NCI-H82 treated with DMSO at 0.1 percent for 48 hours (cell line): ENCODE measurements at regions not wholly inside any gene's neighbourhood (a gene's known extent, or its start where the extent isn't known, plus 50 kb on each side); places are given as distances from the start of the nearest gene placed in this dataset.

Experiments
- DNase-seq: peaks from one replicate; lab custom pipeline; 2025; ENCODE audit not compliant: unreplicated experiment; lab: John Stamatoyannopoulos, UW

DNA sequence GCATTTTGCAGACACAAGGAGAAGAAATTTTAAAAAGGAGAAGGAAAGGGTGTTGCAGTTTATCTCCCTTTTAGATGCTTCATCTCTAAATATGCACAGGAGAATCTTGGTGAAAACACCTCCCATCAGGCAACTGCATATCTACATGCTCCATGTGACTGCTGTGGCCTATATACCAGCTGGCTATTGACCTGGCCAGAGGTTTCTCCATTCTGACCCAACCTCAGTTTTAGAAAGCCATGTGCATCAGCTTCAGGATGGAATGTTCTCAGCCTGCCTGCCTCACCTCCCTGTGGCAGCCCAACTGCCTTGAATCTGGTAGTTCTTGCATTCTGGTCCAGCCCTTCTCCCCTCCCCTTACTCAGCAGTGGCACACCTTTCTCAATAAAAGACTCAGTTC is 1958.8 kb upstream of the CELF4 start:
- no peak for DNase-seq

DNA sequence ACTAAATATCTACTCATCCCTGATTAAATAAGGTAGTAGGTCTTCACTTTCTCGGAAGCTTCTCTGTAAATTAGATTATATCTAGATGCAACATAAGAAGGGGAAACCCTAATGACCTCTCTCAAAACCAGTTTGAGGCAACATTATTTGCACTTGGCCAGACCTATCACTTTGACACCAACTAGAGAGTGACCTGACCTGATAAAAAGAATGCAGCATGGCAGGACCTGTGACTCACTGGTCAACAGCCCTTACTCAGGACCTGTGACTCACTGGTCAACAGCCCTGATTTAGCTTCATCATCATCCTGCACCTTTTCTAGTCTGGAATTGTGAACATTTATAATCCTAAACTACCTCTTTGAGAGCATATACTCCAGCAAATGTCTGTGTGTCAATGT is 1957.7 kb upstream of the CELF4 start:
- no peak for DNase-seq

DNA sequence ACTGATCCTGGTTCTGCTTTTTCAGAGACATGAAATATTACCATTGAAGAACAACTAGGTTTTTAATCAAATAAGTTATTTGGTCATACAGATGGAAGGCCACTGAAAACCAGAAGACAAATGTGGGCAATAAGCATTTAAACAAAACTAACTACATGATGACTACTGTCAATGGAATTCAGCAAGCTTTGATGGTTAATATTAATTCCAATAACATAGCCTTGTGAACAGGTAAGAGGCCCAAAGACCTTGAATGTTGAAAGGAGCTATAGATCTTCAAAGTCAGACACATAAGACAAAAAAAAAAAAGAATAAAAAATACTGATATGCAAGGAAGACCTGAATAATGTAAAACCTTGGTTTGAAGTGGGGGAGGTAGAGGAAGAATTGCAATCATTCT is 1955.6 kb upstream of the CELF4 start:
- DNase-seq: no peak

DNA sequence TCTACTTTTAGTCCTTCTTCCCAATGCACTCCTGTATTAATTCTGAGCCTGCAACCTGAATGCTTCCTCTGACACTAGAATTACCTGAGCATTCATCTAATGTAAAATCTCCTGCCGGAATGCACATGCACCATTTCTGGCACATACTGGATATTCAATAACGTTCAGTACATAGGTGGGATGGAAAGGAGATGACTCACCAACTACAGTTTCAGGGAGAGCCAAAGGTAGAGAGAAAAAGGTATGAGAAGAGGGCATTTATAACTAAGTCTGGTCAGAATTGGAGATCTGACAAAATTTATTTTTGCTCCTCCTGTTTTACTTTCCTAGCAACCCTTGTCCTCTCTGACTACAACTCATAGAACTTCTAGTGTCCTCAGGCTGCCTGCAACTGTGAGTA is 1954.1 kb upstream of the CELF4 start:
- DNase-seq: no peak

DNA sequence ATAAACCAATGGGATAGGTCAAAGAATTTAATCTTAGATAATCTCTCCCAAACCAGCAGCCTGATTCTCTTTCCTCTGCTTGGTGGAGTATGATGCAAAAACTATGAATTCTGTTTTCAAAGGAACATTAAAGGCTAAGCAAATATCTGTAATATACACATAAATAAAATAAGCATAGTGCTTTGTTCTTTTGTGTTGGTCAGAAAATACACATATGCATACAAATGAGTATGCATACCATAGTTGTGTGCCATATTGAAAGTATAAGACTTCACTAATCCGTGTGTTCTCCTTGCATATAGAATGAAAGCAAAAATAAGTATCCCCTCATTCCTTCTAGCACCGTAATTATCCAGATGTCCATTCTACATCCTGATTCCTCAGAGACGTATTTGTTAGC is 1949.7 kb upstream of the CELF4 start:
- no peak for DNase-seq

DNA sequence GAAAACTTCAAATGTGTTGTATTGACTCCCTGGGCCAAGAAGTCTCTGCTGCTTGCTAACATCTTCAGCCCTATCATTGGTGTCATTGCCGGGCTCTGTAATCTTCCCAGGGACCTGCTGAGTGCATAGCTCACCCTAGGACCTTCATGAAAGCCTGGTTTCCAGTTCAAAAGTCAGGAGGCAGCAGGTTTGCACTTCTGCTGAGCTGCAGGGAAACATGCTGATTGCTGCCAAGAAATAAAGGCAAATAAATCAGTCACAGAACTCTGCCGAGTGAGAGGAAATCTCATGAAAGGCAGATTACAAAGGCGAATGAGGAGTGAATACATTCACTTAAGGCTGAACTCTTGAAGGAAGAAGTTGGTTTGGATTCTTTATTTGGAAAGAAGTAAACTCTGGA is 1947.6 kb upstream of the CELF4 start:
- DNase-seq: no peak

DNA sequence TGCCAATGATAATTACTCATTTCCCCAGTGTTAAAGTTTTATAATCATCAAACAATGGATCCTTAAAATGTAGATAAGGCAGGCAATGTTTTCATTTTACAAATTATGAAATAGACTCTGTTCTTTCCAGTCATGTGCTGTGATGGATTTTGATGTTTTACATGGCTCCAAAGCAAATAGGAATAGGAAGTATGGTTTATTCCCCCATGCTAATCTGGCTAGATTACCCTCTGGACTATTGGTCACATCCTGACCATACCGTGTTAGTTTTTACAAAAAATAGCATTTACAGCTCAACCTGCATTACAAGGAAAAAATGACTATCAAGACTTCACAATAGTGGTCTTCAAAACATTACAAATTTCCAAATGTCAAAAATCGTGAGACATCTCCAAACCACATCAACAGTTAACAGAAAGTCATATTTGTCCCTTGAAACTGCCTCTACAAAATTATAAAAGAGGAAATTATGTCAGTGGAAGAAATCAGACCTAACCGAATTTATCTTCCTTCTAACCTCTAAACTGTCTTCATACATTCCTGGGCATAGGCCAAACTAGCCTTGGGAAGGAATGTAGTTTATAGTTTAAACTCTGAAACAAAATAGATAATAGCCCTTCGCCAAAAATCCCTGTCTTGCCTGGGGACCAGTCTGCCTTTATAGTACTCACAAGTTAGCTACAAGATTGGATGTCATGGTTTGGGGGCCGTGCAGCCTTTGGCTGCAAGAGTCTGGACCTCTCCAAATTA is 1941.2 kb upstream of the CELF4 start:
- no peak for DNase-seq

DNA sequence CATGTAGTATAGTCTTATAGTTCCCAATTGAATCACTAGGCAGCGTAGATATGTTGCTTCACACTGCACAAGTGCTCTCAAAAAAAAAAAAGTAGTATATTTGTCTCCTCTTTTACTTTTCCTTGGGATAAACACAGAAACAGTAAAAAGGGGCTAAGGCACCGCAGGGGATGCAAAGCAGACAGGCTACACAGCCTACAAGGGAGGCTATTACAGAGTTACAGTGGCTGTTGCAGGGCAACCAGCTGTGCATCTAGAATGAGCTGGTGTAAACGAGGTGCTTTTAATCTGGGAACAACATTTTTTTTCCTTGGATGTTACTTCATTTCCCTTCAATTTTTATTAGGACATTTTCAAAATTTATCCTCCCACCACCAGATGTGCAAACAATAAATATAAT is 1934.7 kb upstream of the CELF4 start:
- DNase-seq: no peak

DNA sequence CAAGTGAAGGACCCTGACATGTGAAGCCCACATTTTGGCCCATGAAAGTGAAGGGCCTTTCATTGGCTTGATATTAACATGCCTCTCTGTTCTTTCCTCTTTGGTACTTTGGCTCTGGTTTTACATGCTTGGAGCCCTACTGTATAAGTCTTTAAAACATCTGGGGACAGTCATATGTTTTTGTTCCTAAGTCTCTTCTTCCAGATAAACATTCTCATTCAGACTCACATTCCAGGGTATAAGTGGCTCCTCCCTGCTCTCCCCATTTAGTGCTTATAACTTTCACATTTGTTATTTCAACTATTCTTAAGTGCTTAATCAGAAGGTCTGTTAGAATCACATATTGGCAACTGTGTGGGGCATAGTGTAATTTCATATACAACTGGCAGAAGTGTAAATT is 1932.2 kb upstream of the CELF4 start:
- DNase-seq: no peak

DNA sequence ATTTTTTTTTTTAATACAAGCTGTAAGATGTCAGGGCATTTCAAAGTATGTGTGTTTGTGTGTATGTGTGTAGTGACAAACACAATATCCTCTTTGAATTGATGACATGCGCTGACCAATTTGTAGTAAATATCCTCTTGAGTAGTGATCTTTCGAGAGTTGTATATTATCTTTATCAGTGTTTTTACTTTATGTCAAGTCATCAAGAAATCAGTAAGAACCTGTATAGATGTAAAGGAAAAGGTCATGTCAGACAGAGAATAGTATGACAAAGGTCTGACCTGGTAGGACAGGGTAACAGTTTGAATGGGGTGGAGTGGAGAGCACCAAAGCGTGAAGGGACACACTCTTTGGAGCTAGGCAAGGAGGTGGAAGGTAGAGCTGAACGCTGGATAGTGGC is 1931.4 kb upstream of the CELF4 start:
- DNase-seq: no peak

DNA sequence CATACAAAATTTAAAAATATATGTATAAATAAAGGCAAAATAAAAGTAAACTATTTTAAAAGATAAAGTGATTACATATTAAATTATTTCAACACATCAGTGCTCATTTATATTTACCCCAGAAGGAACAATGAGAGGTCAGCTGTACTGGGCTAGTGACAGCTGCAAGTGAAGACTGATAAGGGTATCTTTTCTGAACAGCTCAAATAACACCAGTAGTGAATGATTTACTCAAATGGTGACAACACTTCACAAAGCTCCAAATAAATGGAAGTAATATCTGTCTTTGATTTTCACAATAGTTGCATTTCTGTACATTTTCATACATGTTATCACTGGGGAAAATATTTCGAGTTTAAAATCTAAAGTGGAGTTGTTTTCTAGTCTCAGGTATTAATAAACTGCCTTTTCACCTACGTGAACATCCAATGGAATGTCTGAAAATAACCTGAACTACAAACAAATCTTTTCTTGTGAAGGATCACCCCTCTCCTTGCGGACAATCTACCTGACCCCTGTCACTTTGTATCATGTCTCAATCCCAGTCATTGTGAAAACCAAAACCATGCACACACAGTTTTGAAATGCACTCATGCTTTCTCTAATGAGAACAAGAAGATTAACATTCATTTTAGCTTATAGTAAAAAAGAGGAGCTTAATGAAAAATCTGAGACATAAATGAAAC is 1928.8 kb upstream of the CELF4 start:
- no peak for DNase-seq

DNA sequence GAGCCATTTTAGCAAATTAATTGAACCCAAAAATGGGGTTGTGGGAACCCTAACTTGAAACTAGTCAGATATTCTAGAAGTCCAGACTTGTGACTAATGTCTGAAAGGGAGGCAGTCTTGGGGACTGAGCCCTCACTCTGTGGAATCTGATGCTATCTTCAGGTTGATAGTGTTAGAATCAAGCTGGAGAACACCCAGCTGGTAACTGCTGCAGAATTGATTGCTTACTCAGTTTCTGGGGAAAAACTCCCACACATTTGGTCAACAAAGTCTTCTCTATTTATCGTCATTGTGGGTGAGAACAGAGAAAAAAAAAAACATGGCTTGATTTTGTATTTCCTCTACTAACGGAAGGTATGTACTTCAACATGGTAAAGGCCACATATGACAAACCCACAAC is 1925.8 kb upstream of the CELF4 start:
- no peak for DNase-seq

DNA sequence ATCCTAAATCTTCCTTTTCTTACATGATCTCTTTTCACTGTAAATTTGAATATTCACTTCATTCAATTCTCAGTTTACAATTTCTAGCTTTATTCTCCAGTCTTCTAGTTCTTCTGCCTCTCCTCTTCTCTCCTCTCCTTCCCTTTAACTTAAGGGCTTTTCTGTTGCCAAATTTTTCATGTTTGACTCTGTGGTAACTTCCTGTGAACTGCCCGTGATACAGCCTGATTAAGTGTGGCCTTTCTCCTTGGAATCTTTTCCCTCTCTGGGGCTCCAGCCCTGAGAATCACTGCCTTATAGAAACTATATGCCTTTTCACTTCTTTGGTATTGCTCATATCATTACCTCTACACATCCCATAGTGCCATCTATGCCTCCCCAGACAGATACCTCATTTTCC is 1923.8 kb upstream of the CELF4 start:
- DNase-seq: no peak

DNA sequence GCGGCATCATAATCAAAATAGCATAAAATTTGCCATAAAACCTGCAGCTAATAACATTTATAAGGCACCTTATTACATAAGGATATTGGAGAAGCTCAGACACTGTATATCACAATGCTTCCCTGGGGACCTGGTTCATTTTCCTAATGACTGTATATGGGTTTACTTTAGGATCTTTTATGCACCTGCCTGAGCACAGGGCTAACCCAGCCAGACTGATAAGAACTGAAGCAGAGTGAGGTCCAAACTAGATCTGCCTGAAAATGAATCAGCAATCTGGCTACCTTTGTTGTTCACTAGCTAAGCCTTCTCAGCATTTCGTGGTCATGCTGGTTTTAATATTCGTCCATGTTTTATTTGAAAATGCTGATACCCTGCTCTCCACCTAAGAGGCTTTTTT is 1922.3 kb upstream of the CELF4 start:
- DNase-seq: no peak

DNA sequence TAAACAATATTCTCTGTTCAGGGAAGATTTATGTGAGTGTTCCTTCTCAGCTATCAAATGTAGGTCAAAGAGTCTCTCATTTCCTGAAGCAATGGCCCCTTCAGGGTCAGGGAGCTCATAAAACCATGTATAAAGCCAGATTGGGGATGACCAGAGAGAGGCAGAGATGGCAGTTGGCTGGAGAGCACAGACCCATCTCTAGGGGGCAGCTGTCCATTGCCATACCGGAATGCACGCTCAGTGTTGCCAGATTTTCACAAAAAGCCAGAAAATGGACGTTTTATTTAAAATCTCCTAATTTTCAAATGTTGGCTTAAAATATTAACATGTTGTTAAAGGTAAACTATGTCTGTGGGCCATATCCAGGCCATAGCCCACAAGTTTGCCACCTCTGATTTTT is 1920.7 kb upstream of the CELF4 start:
- no peak for DNase-seq

DNA sequence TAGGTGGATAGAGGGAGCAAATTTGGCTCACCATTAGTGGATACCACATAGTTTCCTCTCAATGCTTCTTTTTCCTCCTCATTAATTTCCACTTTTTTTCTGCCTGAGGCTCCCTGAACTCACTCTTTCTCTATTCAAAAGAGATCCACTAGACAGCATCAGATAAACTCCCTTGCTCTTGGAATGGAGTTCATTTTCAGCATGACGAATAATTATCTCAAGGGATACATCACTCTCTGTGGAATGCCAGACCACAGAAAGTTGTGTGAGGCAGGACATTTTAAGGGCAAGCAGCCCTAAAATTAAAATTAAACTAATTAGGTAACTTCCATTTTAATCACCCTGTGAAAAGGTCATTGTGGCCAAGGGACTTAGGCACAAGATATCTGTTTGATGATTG is 1920.1 kb upstream of the CELF4 start:
- no peak for DNase-seq

DNA sequence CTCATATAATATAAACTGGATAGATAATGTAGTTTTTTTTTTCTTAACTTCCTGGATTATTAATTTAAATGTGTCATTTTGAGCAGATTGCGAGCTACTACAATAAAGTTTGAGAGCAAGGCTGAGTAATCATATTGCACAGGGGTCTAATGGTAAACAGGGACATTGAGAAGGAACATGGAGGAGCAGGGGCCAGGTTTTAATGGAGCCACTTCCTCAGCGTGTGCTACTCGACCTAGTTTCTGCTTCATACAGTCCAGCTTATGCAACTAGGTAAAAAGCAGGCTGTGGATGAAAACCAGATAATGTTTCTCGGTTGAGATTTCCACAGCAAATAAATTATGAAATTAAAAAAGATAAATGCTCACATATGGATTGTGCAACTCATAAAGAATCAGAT is 1915.7 kb upstream of the CELF4 start:
- no peak for DNase-seq

DNA sequence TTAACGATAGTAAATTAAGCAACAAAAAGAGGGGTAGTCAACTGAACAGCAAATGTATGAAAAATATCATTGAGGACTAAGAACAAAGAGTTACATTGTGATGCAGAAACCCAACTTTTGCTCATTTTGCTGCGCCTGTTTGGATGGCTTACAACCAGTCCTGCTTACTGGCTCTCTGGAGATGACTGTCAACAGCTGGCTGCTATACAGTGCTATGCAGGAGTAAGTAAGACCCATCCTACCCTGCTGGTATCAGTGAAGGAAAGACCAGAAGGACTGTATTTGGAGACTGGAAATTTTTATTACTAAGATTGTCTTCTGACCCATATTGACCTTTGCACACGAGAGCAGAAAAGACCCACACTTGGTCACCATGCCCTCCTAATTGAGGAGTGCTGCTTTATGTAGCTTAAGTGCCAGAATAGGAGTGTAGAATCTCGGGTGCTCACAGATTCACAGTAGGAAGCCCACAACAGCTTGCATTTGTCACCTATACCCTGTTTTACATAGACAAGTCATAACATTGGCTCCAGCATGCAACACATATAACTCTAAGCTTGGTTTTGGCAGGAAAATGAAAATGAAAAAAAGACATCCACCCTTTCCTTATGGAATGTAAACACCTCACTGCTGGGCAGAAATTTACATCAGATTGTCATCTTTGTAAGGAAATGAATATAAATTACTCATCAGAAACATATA is 1915.0 kb upstream of the CELF4 start:
- no peak for DNase-seq

DNA sequence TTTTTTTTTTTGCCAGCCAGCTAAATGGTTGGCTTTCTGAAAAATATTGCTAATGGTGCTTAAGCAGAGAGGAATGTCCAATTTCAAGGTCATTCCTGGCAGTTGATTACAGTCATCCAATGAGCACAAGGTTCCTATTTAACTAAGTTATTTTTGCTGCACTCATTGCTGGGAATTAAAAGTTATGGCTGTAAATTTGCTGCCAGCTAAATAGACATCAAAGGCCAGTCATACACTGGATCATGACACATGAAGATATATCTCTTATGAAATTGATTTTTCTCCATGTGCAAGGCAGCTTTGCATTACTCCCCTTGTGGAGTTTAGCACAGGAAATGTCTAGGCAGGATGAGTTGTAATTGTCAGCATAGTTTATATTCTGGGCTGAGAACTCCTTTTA is 1898.4 kb upstream of the CELF4 start:
- no peak for DNase-seq

DNA sequence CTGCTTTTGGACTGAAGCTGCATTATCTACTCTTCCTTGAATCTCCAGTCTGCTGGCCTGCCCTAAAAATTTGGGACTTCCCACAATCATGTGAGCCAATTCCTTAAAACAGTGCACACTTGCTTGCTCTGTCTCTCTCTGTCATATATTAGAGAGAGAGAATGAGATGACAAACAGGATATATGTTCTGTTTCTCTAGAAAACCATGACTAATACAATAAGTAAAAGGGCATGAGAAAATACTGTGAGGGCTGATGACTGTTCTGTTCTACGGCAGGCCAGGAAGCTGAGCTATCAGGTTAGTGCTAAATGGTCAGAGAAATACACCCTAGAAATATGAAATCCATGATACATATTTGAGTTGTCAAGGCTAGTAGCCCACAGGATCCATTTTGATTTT is 1896.8 kb upstream of the CELF4 start:
- DNase-seq: no peak

DNA sequence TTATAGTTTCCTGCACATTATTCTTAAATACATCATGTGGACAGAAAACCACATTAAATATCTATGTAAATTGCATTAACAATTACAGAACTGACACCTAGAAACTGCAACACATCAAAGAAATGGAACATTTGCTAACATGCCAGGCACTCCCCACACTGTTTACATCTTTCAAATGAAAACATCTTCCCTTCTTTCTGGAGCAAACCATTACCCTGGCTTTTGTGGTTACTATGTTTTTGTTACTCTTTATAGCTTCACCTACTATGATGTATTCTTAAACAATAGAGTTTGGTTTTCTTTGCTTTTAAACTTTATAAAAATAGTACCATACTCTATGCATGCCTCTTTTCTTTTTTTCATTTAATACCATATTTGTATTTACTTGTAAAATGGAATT is 1894.5 kb upstream of the CELF4 start:
- no peak for DNase-seq

DNA sequence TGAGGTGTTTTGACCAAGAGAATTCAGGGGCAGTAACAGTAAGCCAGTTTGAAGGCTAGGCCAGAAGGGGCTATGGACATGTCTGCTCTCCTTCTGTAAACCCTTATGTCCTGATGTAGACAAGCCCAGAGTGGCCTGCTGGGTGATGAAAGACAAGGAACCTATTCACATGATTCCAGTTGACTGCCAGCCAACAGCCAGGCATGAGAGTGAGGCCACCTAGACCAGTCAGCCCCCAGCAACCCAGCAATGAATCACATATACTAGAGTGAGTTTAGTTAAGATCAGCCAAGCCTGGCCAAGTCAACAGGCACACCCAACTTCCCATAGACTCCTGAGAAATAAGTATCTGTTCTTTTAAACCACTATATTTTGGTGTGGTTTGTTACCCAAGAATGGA is 1889.7 kb upstream of the CELF4 start:
- no peak for DNase-seq
